GM18505 (cell line): ENCODE measurements at regions not wholly inside any gene's neighbourhood (a gene's known extent, or its start where the extent isn't known, plus 50 kb on each side); places are given as distances from the start of the nearest gene placed in this dataset.

Source experiments
- ATAC-seq: cut with Tn5 transposase; IDR thresholded peaks from one replicate; pipeline ENCODE4 v1.9.1; 2021; ENCODE audit not compliant: unreplicated experiment
- POLR2A ChIP-seq: IDR thresholded peaks from 4 replicates; pipeline ENCODE4 v1.6.1; 2011; ENCODE audit warnings: borderline replicate concordance; ENCODE audit not compliant: insufficient read depth, insufficient read length; ENCODE audit errors: extremely low read depth

- TF ChIP-seq POLR2A, result no peak
- ATAC-seq, result no peak
Measured at GRCh38 chr13:39100996-39101738, 62.9 kb downstream of the NHLRC3 start.

- ATAC-seq, result no peak
- TF ChIP-seq POLR2A, result no peak
Measured at GRCh38 chr13:39102981-39103490, 64.8 kb downstream of the NHLRC3 start.

GRCh38 chr13:39105110-39105509, 66.9 kb downstream of the NHLRC3 start:
- no peak for TF ChIP-seq POLR2A
- ATAC-seq, result no peak

GRCh38 chr13:39106216-39107005, 68.2 kb downstream of the NHLRC3 start:
- no peak for TF ChIP-seq POLR2A
- no peak for ATAC-seq

GRCh38 chr13:39107561-39107960, 69.3 kb downstream of the NHLRC3 start:
- TF ChIP-seq POLR2A, result no peak
- ATAC-seq, result no peak

GRCh38 chr13:39108783-39109182, 70.5 kb downstream of the NHLRC3 start:
- no peak for ATAC-seq
- TF ChIP-seq POLR2A, result no peak

GRCh38 chr13:39110518-39111097, 72.4 kb downstream of the NHLRC3 start:
- no peak for TF ChIP-seq POLR2A
- no peak for ATAC-seq

- no peak for ATAC-seq
- no peak for TF ChIP-seq POLR2A
Measured at GRCh38 chr13:39111145-39111544, 72.9 kb downstream of the NHLRC3 start.

GRCh38 chr13:39119422-39119821, 81.2 kb downstream of the NHLRC3 start:
- TF ChIP-seq POLR2A, result no peak
- ATAC-seq, result no peak

GRCh38 chr13:39123578-39123977, 85.3 kb downstream of the NHLRC3 start:
- TF ChIP-seq POLR2A, result no peak
- no peak for ATAC-seq

- ATAC-seq, result no peak
- no peak for TF ChIP-seq POLR2A
Measured at GRCh38 chr13:39129213-39129612, 91.0 kb downstream of the NHLRC3 start.

- no peak for TF ChIP-seq POLR2A
Measured at GRCh38 chr13:39130301-39130700, 92.0 kb downstream of the NHLRC3 start.

More at GRCh38 chr13:39130301-39130700, 92.0 kb downstream of the NHLRC3 start:
- ATAC-seq, result no peak
